Suprapubic skin (tissue), 4 donors: ENCODE measurements at regions not wholly inside any gene's neighbourhood (a gene's known extent, or its start where the extent isn't known, plus 50 kb on each side); places are given as distances from the start of the nearest gene placed in this dataset.

ENCODE experiments used
- DNase-seq, 2 donors: peaks; one replicate each; pipeline ENCODE4 v3.0.0-alpha.2; 2019; ENCODE audit warnings: low spot score in 2 of 2
- H3K27ac ChIP-seq: fragments of 200-600 bp; sonication (generic); one replicate; pipeline ENCODE4 v1.5.1; 2019
- H3K27me3 ChIP-seq: fragments of 200-600 bp; sonication (generic); one replicate; pipeline ENCODE4 v1.5.1; 2019
- H3K36me3 ChIP-seq: fragments of 200-600 bp; sonication (generic); one replicate; pipeline ENCODE4 v1.5.1; 2019
- H3K4me1 ChIP-seq: fragments of 200-600 bp; sonication (generic); one replicate; pipeline ENCODE4 v1.5.1; 2019
- H3K4me3 ChIP-seq: fragments of 200-600 bp; sonication (generic); one replicate; pipeline ENCODE4 v1.5.1; 2019; ENCODE audit warnings: mild to moderate bottlenecking
- H3K9me3 ChIP-seq: fragments of 200-600 bp; sonication (generic); one replicate; pipeline ENCODE4 v1.5.1; 2019
- EP300 ChIP-seq: sonication (generic); formaldehyde crosslinking; IDR thresholded peaks from one replicate; pipeline ENCODE4 v1.6.1; 2017; ENCODE audit warnings: antibody characterized with exemption
- POLR2A ChIP-seq, 2 donors: fragments of 450-650 bp; IDR thresholded peaks; one replicate each; pipeline ENCODE4 v1.6.1; 2017; ENCODE audit warnings: antibody characterized with exemption in 2 of 2, mild to moderate bottlenecking in 2 of 2, moderate library complexity in 2 of 2
- POLR2AphosphoS5 ChIP-seq, 3 donors: sonication (generic); formaldehyde crosslinking; IDR thresholded peaks; one replicate each; pipeline ENCODE4 v1.6.1; 2017; ENCODE audit warnings: antibody characterized with exemption in 3 of 3
- WGBS: methylation state at CpG from one replicate; pipeline ENCODE4 v1.1.5; 2018; 5-methylcytosine and 5-hydroxymethylcytosine counted together
- TF ChIP-seq, protein P1 (sequence below), 2 donors: fragments of 200-600 bp in 1 of 2; fragments of 450-650 bp in 1 of 2; sonication (generic) in 1 of 2; IDR thresholded peaks; one replicate each; pipeline ENCODE4 v1.5.1; 2016 to 2019; ENCODE audit warnings: antibody characterized with exemption in 2 of 2, mild to moderate bottlenecking in 1 of 2, moderate library complexity in 1 of 2

DNA sequence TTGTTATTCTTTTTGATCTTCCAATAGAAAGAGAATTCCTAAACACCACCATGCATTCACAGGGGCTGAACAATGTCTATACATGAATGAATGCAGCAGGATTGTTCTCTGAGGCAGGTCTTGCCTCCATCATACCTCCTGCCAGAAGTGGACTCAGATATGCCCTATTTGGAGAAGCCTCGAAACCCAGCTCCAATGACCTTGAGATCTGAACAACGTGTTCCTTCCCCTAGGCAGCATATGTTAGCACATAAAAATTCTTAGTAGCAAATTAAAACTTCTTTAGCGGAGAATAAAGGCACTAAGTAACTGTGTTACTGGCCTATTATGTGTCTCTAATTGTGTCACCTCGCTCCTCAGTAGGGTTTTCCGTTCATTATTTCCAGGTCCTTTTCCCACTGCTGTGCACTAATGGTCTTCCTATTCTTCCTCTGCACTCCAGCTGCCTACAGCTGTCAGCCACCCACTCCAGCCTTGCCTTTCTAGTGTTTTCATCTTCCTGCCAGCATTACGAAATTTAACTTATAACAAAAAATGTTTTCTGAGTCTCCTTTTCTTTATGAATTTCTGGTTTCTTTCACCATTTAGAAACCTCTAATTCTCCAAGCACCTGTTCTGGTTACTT is 62.6 kb upstream of the IGF1 start:
- Histone ChIP-seq H3K36me3 (no peaks in the 10 kb centered on the region), H3K27ac (no peak overlapping the region), H3K4me1 (no peaks in the 10 kb centered on the region), H3K4me3 (no peak overlapping the region), H3K27me3 (peaks cover 2% of the 10 kb centered on the region), H3K9me3 (no peaks in the 10 kb centered on the region)
- 47% methylated on average over 6 of the region's 6 CpGs for WGBS
- DNase-seq = no peak
- TF ChIP-seq POLR2AphosphoS5 (IDR thresholded peaks at IDR 0.05) (no peak), EP300 (no peak), POLR2A (IDR thresholded peaks at IDR 0.05) (no peak)
- TF ChIP-seq, protein P1, sequence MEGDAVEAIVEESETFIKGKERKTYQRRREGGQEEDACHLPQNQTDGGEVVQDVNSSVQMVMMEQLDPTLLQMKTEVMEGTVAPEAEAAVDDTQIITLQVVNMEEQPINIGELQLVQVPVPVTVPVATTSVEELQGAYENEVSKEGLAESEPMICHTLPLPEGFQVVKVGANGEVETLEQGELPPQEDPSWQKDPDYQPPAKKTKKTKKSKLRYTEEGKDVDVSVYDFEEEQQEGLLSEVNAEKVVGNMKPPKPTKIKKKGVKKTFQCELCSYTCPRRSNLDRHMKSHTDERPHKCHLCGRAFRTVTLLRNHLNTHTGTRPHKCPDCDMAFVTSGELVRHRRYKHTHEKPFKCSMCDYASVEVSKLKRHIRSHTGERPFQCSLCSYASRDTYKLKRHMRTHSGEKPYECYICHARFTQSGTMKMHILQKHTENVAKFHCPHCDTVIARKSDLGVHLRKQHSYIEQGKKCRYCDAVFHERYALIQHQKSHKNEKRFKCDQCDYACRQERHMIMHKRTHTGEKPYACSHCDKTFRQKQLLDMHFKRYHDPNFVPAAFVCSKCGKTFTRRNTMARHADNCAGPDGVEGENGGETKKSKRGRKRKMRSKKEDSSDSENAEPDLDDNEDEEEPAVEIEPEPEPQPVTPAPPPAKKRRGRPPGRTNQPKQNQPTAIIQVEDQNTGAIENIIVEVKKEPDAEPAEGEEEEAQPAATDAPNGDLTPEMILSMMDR (IDR thresholded peaks at IDR 0.05) = no peak

DNA sequence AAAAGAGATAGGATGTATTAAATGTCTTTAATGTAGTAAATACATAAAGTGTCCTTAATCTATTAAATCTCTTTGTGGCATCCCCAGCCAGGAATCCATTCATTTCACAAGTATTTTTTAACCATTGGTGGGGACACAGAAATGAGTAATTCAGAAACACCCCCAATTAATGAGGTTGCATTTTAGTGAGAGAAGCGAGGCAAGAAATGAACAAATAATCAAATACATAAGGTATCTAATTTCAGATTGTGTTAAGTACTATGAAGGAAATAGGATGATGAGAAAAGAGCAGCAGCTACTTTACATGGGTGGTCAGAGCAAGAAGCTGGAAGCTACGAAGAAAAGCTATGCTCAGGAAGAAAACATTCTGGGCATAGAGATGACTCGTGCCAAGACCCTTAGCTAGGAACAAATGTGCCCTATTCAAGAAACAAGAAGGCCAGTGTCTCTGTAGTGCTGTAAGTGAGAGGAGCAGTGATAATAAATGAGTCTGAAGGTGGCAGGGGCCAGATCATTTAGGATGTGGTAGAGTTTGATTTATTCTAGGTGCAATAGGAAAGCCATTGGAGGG is 60.5 kb upstream of the IGF1 start:
- peaks cover 2% of the 10 kb centered on the region for H3K27me3 ChIP-seq
- WGBS = 80% methylated on average over 3 of the region's 3 CpGs
- H3K9me3 ChIP-seq = no peaks in the 10 kb centered on the region
- no peaks in the 10 kb centered on the region for H3K36me3 ChIP-seq
- no peak overlapping the region for H3K27ac ChIP-seq
- no peak for DNase-seq
- no peak overlapping the region for H3K4me3 ChIP-seq
- no peak for TF ChIP-seq POLR2A (IDR thresholded peaks at IDR 0.05)
- TF ChIP-seq, protein P1 (IDR thresholded peaks at IDR 0.05) = no peak
- no peaks in the 10 kb centered on the region for H3K4me1 ChIP-seq

DNA sequence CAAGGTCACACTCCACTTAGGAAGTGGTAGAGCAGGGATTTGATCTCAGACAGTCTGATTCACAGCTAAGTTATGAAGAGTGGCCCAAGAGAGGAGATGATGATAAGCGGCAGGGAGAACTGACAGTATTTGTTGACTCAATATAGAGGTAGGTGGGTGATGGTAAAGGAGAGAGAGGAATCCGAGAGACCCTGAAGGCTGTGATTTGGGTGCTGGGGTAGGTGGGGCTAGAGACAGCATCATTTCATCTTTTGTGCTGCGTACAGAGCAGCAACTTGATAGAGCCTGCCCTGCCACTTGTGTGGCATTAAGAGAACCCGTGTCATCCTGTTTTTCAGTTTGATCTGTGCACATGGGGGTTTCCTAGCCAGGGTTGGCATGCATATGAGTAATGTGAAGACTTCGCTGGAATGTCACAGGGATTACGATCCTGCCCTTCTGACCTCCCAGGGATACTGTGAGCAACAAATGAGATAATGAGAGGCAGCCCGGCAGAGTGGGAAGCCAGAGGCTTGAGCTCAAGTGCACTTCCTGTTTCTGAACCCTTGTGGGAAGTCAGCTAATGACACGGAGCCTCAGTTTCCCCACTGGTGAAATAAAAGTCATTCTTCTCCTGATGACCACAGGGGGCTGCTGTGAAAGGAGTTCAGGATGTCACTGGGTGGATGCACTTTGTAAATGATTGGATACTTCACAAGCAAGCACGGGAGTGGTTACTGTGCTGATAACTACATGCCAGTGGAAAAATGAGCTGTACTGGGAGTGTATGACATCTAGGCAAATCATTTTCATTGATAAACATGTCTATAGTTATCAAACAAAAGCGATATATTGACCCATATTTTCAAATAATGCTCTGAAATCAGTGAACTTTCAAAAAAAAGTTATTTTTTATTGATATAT is 59.5 kb upstream of the IGF1 start:
- H3K9me3 ChIP-seq = no peaks in the 10 kb centered on the region
- H3K27ac ChIP-seq = no peak overlapping the region
- 48% methylated on average over 10 of the region's 10 CpGs for WGBS
- no peak for DNase-seq
- no peaks in the 10 kb centered on the region for H3K4me1 ChIP-seq
- H3K27me3 ChIP-seq = peaks cover 2% of the 10 kb centered on the region
- H3K4me3 ChIP-seq = no peak overlapping the region
- TF ChIP-seq POLR2AphosphoS5 (IDR thresholded peaks at IDR 0.05) (no peak), EP300 (no peak), POLR2A (IDR thresholded peaks at IDR 0.05) (no peak)
- TF ChIP-seq, protein P1 (IDR thresholded peaks at IDR 0.05) = no peak
- no peaks in the 10 kb centered on the region for H3K36me3 ChIP-seq

DNA sequence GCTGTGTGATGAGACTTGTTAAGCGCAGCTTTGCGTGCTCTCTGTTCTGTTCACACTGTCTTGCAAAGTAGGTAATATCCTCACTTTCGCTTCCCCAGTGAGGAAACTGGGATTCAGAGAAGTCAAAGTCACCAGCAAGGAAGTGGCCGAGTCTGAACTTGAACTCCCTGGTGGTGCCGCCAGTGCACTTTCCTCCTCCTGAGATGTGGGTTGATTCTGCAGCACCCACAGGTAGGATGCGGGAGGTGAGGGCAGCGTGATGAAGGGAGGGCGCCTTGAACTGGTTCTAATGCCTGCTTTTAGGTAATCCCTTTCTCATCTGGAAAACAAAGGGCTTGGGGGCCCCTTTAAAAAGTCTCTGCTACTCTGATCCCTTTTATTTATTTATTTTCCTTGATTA is 54.9 kb upstream of the IGF1 start:
- H3K27ac ChIP-seq = no peak overlapping the region

More for the DNA sequence above, 54.9 kb upstream of the IGF1 start:
- WGBS = 81% methylated on average over 8 of the region's 8 CpGs
- H3K27me3 ChIP-seq = peaks cover 2% of the 10 kb centered on the region
- no peaks in the 10 kb centered on the region for H3K9me3 ChIP-seq
- no peaks in the 10 kb centered on the region for H3K36me3 ChIP-seq
- no peak overlapping the region for H3K4me3 ChIP-seq
- no peak for DNase-seq
- H3K4me1 ChIP-seq = no peaks in the 10 kb centered on the region
- TF ChIP-seq POLR2A (IDR thresholded peaks at IDR 0.05) (no peak), POLR2AphosphoS5 (IDR thresholded peaks at IDR 0.05) (no peak), EP300 (no peak)
- TF ChIP-seq, protein P1 (IDR thresholded peaks at IDR 0.05) = no peak
